ENCODE measurements at regions not wholly inside any gene's neighbourhood (a gene's known extent, or its start where the extent isn't known, plus 50 kb on each side); places are given as distances from the start of the nearest gene placed in this dataset.

GRCh38 chr14:75359098-75359497 is 68.7 kb upstream of the JDP2 start:
- H3K4me3 ChIP-seq (ENCODE audit: low read depth, low read length), result no peak overlapping the region
- DNase-seq (ENCODE audit: low read depth), result no peak
- no peak for TF ChIP-seq POLR2A (IDR thresholded peaks at IDR 0.05; ENCODE audit: extremely low read depth, insufficient read length)
- no peak for TF ChIP-seq MAX (IDR thresholded peaks at IDR 0.05; ENCODE audit: low read depth, low read length)
- TF ChIP-seq CTCF (IDR thresholded peaks at IDR 0.05; ENCODE audit: low read depth, low read length), result no peak
- no peak for TF ChIP-seq MYC (IDR thresholded peaks at IDR 0.05; ENCODE audit: low read depth, low read length)

GRCh38 chr14:75361041-75361440 is 66.8 kb upstream of the JDP2 start:
- TF ChIP-seq MYC (IDR thresholded peaks at IDR 0.05; ENCODE audit: low read depth, low read length) (no peak), MAX (IDR thresholded peaks at IDR 0.05; ENCODE audit: low read depth, low read length) (no peak), POLR2A (IDR thresholded peaks at IDR 0.05; ENCODE audit: extremely low read depth, insufficient read length) (no peak), CTCF (IDR thresholded peaks at IDR 0.05; ENCODE audit: low read depth, low read length) (no peak)
- DNase-seq (ENCODE audit: low read depth), result no peak
- no peak overlapping the region for H3K4me3 ChIP-seq (ENCODE audit: low read depth, low read length)

GRCh38 chr14:75361751-75362433 is 65.9 kb upstream of the JDP2 start:
- no peak for DNase-seq (ENCODE audit: low read depth)
- no peak overlapping the region for H3K4me3 ChIP-seq (ENCODE audit: low read depth, low read length)
- TF ChIP-seq MAX (IDR thresholded peaks at IDR 0.05; ENCODE audit: low read depth, low read length) (no peak), MYC (IDR thresholded peaks at IDR 0.05; ENCODE audit: low read depth, low read length) (no peak), POLR2A (IDR thresholded peaks at IDR 0.05; ENCODE audit: extremely low read depth, insufficient read length) (no peak), CTCF (IDR thresholded peaks at IDR 0.05; ENCODE audit: low read depth, low read length) (no peak)

- TF ChIP-seq MAX (IDR thresholded peaks at IDR 0.05; ENCODE audit: low read depth, low read length), result no peak
- no peak overlapping the region for H3K4me3 ChIP-seq (ENCODE audit: low read depth, low read length)
- DNase-seq (ENCODE audit: low read depth), result no peak
Observed at GRCh38 chr14:75363130-75363529, 64.7 kb upstream of the JDP2 start.

GRCh38 chr14:75363570-75364227 is 64.1 kb upstream of the JDP2 start:
- no peak overlapping the region for H3K4me3 ChIP-seq (ENCODE audit: low read depth, low read length)
- no peak for DNase-seq (ENCODE audit: low read depth)
- no peak for TF ChIP-seq CTCF (IDR thresholded peaks at IDR 0.05; ENCODE audit: low read depth, low read length)
- no peak for TF ChIP-seq MYC (IDR thresholded peaks at IDR 0.05; ENCODE audit: low read depth, low read length)
- no peak for TF ChIP-seq MAX (IDR thresholded peaks at IDR 0.05; ENCODE audit: low read depth, low read length)
- TF ChIP-seq POLR2A (IDR thresholded peaks at IDR 0.05; ENCODE audit: extremely low read depth, insufficient read length), result no peak

- no peak overlapping the region for H3K4me3 ChIP-seq (ENCODE audit: low read depth, low read length)
- DNase-seq (ENCODE audit: low read depth), result no peak
- TF ChIP-seq CTCF (IDR thresholded peaks at IDR 0.05; ENCODE audit: low read depth, low read length) (no peak), MAX (IDR thresholded peaks at IDR 0.05; ENCODE audit: low read depth, low read length) (no peak), MYC (IDR thresholded peaks at IDR 0.05; ENCODE audit: low read depth, low read length) (no peak), POLR2A (IDR thresholded peaks at IDR 0.05; ENCODE audit: extremely low read depth, insufficient read length) (no peak)
Observed at GRCh38 chr14:75365116-75365515, 62.7 kb upstream of the JDP2 start.
